ENCODE measurements at regions not wholly inside any gene's neighbourhood (a gene's known extent, or its start where the extent isn't known, plus 50 kb on each side); places are given as distances from the start of the nearest gene placed in this dataset.
A peak's percentile ranks its signal among the peaks of the same experiment; 100 is the strongest.
"Not testable (repeated sequence)": the region's sequence is repeated elsewhere in the genome, so short reads cannot be mapped to it uniquely, and the experiment has no call there.

- DNase-seq: no peak
Measured at GRCh38 chr5:44048276-44048984, 340.8 kb downstream of the FGF10 start.

GRCh38 chr5:44046619-44047364 lies 342.4 kb downstream of the FGF10 start:
- DNase-seq: no peak

- DNase-seq: not testable (repeated sequence)
Measured at GRCh38 chr5:44044549-44044948, 344.7 kb downstream of the FGF10 start.

- no peak for DNase-seq
Measured at GRCh38 chr5:44028226-44028625, 361.0 kb downstream of the FGF10 start.

GRCh38 chr5:44022622-44023021 lies 366.6 kb downstream of the FGF10 start:
- no peak for DNase-seq

- DNase-seq: no peak
Measured at GRCh38 chr5:44011518-44011917, 377.7 kb downstream of the FGF10 start.

GRCh38 chr5:44002381-44002901 lies 386.8 kb downstream of the FGF10 start:
- DNase-seq: peak; percentile 63

GRCh38 chr5:44001675-44002380 lies 387.4 kb downstream of the FGF10 start:
- DNase-seq: no peak

GRCh38 chr5:44001236-44001635 lies 388.0 kb downstream of the FGF10 start:
- DNase-seq: no peak

GRCh38 chr5:43997647-43998272 lies 391.5 kb downstream of the FGF10 start:
- DNase-seq: no peak

GRCh38 chr5:43996221-43996620 lies 393.0 kb downstream of the FGF10 start:
- no peak for DNase-seq

GRCh38 chr5:43994352-43994708 lies 391.4 kb downstream of the NNT start:
- no peak for DNase-seq

GRCh38 chr5:43993634-43994351 lies 390.8 kb downstream of the NNT start:
- no peak for DNase-seq

- no peak for DNase-seq
Measured at GRCh38 chr5:43985411-43985810, 382.4 kb downstream of the NNT start.

- DNase-seq: no peak
Measured at GRCh38 chr5:43981556-43981955, 378.6 kb downstream of the NNT start.

- DNase-seq: no peak
Measured at GRCh38 chr5:43973908-43974307, 370.9 kb downstream of the NNT start.

- DNase-seq: no peak
Measured at GRCh38 chr5:43973318-43973717, 370.3 kb downstream of the NNT start.

- DNase-seq: no peak
Measured at GRCh38 chr5:43967165-43967564, 364.2 kb downstream of the NNT start.

GRCh38 chr5:43959144-43959543 lies 356.2 kb downstream of the NNT start:
- DNase-seq: no peak

- DNase-seq: no peak
Measured at GRCh38 chr5:43947935-43948334, 345.0 kb downstream of the NNT start.

GRCh38 chr5:43941806-43942205 lies 338.8 kb downstream of the NNT start:
- DNase-seq: no peak

GRCh38 chr5:43940562-43940961 lies 337.6 kb downstream of the NNT start:
- no peak for DNase-seq

GRCh38 chr5:43926923-43927322 lies 323.9 kb downstream of the NNT start:
- no peak for DNase-seq
